Body of pancreas (tissue), 4 donors: ENCODE measurements at regions not wholly inside any gene's neighbourhood (a gene's known extent, or its start where the extent isn't known, plus 50 kb on each side); places are given as distances from the start of the nearest gene placed in this dataset.

Source experiments
- ATAC-seq: fragments of 150-250 bp; one replicate; pipeline ENCODE4 v1.9.1; 2016
- DNase-seq, 4 donors: peaks; one replicate each; pipeline ENCODE4 v3.0.0-alpha.2; 2019
- H3K27ac ChIP-seq, 4 donors: fragments of 200-600 bp; sonication (generic); 1 replicate in 3 of 4; 2 replicates in 1 of 4; pipeline versions ENCODE4 v1.5.1 to v1.6.1; 2016 to 2019; ENCODE audit warnings: mild to moderate bottlenecking in 1 of 4, mixed read lengths in 1 of 4, moderate library complexity in 1 of 4
- H3K27me3 ChIP-seq, 2 donors: fragments of 200-600 bp; sonication (generic); one replicate each; pipeline ENCODE4 v1.6.0; 2016; ENCODE audit warnings: mild to moderate bottlenecking in 1 of 2
- H3K36me3 ChIP-seq, 2 donors: fragments of 200-600 bp; sonication (generic); replicated peaks in 1 of 2; 2 replicates each; pipeline ENCODE4 v1.5.1; 2016; ENCODE audit warnings: low read depth in 2 of 2; ENCODE audit not compliant: insufficient read depth in 1 of 2
- H3K4me1 ChIP-seq: fragments of 200-600 bp; sonication (generic); one replicate; pipeline ENCODE4 v1.6.0; 2016
- H3K4me3 ChIP-seq, 2 donors: fragments of 200-600 bp; sonication (generic); 1 replicate in 1 of 2; 2 replicates in 1 of 2; pipeline ENCODE4 v1.5.1; 2016 to 2019
- H3K9me3 ChIP-seq, 3 donors: fragments of 200-600 bp; sonication (generic); 1 replicate in 2 of 3; 2 replicates in 1 of 3; pipeline ENCODE4 v1.5.1; 2016
- POLR2A ChIP-seq, 3 donors: fragments of 450-650 bp; IDR thresholded peaks; one replicate each; pipeline ENCODE4 v1.6.1; 2016; ENCODE audit warnings: antibody characterized with exemption in 3 of 3, mild to moderate bottlenecking in 2 of 3
- WGBS, 2 donors: methylation state at CpG; one replicate each; pipeline ENCODE4 v1.1.5; 2017; 5-methylcytosine and 5-hydroxymethylcytosine counted together
- intact Hi-C: fragments of 100-400 bp; cut with DNase I; formaldehyde crosslinking; loops from one replicate; pipeline ENCODE4 v1.15.1; 2023
- TF ChIP-seq, protein P1 (sequence below), 7 experiments: fragments of 450-650 bp in 4 of 7; fragments of 200-600 bp in 3 of 7; sonication (generic) in 3 of 7; IDR thresholded peaks; one replicate each; pipeline ENCODE4 v1.5.1; 2016 to 2019; ENCODE audit warnings: antibody characterized with exemption in 7 of 7

DNA sequence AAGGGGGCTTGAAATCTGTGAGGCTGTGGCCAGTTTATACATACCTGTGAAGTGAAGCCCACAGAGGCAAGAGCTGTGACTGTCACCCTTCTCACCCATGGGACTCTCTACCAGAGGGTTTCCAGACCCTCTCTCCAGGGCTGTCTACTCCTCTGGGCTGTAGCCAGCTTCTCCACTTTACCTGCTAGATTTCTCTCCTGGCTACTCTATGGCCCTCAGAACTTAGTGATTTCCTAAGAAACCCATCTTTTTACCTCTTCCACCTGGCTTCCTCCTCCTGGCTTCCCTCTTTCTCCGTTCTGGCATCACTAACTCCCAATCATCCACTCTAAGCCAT lies 78.0 kb downstream of the SEC61B start:
- H3K36me3 ChIP-seq = no peaks in the 10 kb centered on the region
- 0% methylated on average over 1 of the region's 1 CpG for WGBS, 2 donors
- no peak overlapping the region for H3K27ac ChIP-seq
- ATAC-seq (no peak), DNase-seq (no peak)
- intact Hi-C loops = no loop called here
- TF ChIP-seq POLR2A (IDR thresholded peaks at IDR 0.05) = no peak
- H3K27me3 ChIP-seq = no peaks in the 10 kb centered on the region
- H3K4me3 ChIP-seq = no peak overlapping the region
- no peaks in the 10 kb centered on the region for H3K4me1 ChIP-seq
- H3K9me3 ChIP-seq = no peaks in the 10 kb centered on the region

DNA sequence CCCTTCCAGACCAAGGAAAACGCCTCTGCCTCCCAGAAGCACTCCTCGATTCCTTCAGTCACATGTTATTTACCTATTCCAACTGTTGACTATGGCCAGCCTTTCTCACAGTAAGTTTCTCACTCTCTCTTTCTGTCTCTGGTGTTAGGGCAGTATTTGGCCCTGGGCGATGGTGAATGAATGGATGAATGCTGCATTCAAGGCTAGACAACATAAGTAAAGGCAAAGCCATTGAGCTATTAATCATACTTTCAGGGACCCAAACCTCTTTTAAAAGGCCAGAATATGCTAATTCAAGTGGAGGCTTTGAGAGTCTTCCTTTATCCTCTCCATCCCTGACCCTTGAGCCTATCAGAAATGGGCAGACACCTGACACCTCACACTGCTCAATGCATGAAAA lies 78.5 kb downstream of the SEC61B start:
- WGBS, 2 donors = 53 to 63% methylated on average over 3 of the region's 3 CpGs

DNA sequence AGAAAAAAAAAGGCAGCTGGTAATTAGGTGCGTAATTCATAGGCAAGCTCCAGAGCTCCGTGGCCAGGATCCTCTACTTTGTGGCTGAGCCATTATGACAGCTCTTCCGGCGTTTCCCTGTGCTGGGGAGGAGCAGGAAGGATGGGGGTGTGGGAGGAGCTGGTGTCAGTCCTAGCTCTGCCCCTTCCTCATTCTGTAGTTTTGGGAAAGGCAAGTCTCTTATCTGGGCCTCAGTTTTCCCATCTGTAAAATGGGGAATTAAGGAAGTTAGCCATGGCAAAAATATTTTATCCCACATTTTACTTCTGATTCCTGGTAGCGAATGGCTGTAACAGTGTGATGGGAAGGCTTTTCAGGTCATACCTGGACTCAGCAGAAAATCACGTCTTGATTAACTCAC lies 81.1 kb downstream of the SEC61B start:
- no peaks in the 10 kb centered on the region for H3K4me1 ChIP-seq
- no peak overlapping the region for H3K4me3 ChIP-seq
- 76 to 77% methylated on average over 6 of the region's 6 CpGs for WGBS, 2 donors
- TF ChIP-seq, protein P1, sequence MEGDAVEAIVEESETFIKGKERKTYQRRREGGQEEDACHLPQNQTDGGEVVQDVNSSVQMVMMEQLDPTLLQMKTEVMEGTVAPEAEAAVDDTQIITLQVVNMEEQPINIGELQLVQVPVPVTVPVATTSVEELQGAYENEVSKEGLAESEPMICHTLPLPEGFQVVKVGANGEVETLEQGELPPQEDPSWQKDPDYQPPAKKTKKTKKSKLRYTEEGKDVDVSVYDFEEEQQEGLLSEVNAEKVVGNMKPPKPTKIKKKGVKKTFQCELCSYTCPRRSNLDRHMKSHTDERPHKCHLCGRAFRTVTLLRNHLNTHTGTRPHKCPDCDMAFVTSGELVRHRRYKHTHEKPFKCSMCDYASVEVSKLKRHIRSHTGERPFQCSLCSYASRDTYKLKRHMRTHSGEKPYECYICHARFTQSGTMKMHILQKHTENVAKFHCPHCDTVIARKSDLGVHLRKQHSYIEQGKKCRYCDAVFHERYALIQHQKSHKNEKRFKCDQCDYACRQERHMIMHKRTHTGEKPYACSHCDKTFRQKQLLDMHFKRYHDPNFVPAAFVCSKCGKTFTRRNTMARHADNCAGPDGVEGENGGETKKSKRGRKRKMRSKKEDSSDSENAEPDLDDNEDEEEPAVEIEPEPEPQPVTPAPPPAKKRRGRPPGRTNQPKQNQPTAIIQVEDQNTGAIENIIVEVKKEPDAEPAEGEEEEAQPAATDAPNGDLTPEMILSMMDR (IDR thresholded peaks at IDR 0.05) = no peak
- no peak for TF ChIP-seq POLR2A (IDR thresholded peaks at IDR 0.05)
- ATAC-seq (no peak), DNase-seq (no peak)
- H3K27ac ChIP-seq = no peak overlapping the region
- no peaks in the 10 kb centered on the region for H3K9me3 ChIP-seq
- intact Hi-C loops = no loop called here
- H3K36me3 ChIP-seq = no peaks in the 10 kb centered on the region
- H3K27me3 ChIP-seq = no peaks in the 10 kb centered on the region

More for the DNA sequence above, 78.5 kb downstream of the SEC61B start:
- H3K27me3 ChIP-seq = no peaks in the 10 kb centered on the region
- intact Hi-C loops = no loop called here
- no peaks in the 10 kb centered on the region for H3K9me3 ChIP-seq
- no peak overlapping the region for H3K27ac ChIP-seq
- H3K4me3 ChIP-seq = no peak overlapping the region
- ATAC-seq (no peak), DNase-seq (no peak)
- no peaks in the 10 kb centered on the region for H3K4me1 ChIP-seq
- H3K36me3 ChIP-seq = no peaks in the 10 kb centered on the region
- no peak for TF ChIP-seq POLR2A (IDR thresholded peaks at IDR 0.05)
- TF ChIP-seq, protein P1 (IDR thresholded peaks at IDR 0.05) = no peak

DNA sequence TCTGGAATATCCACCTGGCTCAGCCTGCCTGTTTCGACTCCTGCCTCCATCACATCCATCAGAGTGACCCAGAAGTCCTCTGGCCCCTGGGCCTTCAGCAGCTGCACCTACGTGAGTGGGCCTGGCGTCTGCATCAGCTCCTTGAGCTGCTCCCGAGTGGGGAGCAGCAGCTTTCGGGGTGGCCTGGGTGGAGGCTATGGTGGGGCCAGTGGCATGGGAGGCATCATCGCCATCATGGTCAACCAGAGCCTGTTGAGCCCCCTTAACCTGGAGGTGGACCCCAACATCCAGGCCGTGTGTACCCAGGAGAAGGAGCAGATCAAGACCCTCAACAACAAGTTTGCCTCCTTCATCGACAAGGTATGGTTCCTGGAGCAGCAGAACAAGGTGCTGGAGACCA lies 83.0 kb downstream of the SEC61B start:
- no peak for DNase-seq
- Histone ChIP-seq H3K9me3 (no peaks in the 10 kb centered on the region), H3K36me3 (no peaks in the 10 kb centered on the region), H3K27me3 (no peaks in the 10 kb centered on the region), H3K4me1 (no peaks in the 10 kb centered on the region), H3K4me3 (no peak overlapping the region), H3K27ac (no peak overlapping the region)
- intact Hi-C loops = no loop called here
- 77 to 81% methylated on average over 7 to 8 of the region's 8 CpGs for WGBS, 2 donors
- TF ChIP-seq, protein P1 (IDR thresholded peaks at IDR 0.05) = no peak
- TF ChIP-seq POLR2A (IDR thresholded peaks at IDR 0.05) = no peak
- no peak for ATAC-seq

DNA sequence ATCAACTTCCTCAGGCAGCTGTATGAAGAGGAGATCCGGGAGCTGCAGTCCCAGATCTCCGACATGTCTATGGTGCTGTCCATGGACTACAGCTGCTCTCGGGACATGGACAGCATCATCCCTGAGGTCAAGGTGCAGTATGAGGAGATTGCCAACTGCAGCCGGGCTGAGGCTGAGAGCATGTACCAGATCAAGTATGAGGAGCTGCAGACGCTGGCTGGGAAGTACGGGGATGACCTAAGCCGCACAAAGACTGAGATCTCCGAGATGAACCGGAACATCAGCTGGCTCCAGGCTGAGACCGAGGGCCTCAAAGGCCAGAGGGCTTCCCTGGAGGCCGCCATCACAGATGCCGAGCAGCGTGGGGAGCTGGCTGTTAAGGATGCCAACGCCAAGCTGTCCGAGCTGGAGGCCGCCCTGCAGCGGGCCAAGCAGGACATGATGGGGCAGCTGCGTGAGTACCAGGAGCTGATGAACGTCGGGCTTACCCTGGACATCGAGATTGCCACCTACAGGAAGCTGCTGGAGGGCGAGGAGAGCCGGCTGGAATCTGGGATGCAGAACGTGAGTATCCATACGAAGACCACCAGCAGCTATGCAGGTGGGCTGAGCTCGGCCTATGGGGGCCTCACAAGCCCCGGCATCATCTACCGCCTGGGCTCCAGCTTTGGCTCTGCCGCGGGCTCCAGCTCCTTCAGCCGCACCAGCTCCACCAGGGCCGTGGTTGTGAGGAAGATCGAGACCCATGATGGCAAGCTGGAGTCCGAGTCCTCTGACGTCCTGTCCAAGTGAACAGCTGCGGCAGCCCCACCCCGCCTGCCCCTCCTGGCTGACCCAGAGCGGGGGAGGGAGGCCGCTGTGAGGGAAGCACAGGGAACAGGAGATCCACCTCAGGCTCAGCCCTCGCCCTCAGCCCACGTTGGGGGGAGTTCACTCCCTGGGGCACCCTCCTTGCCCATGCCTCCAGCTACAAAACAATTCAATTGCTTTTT lies 84.0 kb downstream of the SEC61B start:
- Histone ChIP-seq H3K9me3 (no peaks in the 10 kb centered on the region), H3K4me1 (no peaks in the 10 kb centered on the region), H3K36me3 (no peaks in the 10 kb centered on the region), H3K27ac (no peak overlapping the region), H3K4me3 (no peak overlapping the region), H3K27me3 (no peaks in the 10 kb centered on the region)
- DNase-seq (no peak), ATAC-seq (no peak)
- TF ChIP-seq, protein P1 (IDR thresholded peaks at IDR 0.05) = no peak
- no peak for TF ChIP-seq POLR2A (IDR thresholded peaks at IDR 0.05)
- 85 to 89% methylated on average over 19 to 34 of the region's 41 CpGs for WGBS, 2 donors
- intact Hi-C loops = no loop called here
